HEK293T (cell line): ENCODE measurements at regions not wholly inside any gene's neighbourhood (a gene's known extent, or its start where the extent isn't known, plus 50 kb on each side); places are given as distances from the start of the nearest gene placed in this dataset.

Source experiments
- BHLHE40 ChIP-seq: fragments of 450-650 bp; IDR thresholded peaks from 2 replicates; pipeline ENCODE4 v1.6.1; 2016; ENCODE audit warnings: mild to moderate bottlenecking, moderate library complexity, borderline replicate concordance
- CTBP1 ChIP-seq: fragments of 450-650 bp; IDR thresholded peaks from 2 replicates; pipeline ENCODE4 v1.6.1; 2016; ENCODE audit warnings: borderline replicate concordance
- ELF4 ChIP-seq: fragments of 450-650 bp; IDR thresholded peaks from 2 replicates; pipeline ENCODE4 v1.6.1; 2017; ENCODE audit warnings: antibody characterized with exemption
- FOXA1 ChIP-seq: fragments of 450-650 bp; IDR thresholded peaks from 2 replicates; pipeline ENCODE4 v1.6.1; 2016; ENCODE audit warnings: mild to moderate bottlenecking
- FOXK2 ChIP-seq: fragments of 450-650 bp; IDR thresholded peaks from 2 replicates; pipeline ENCODE4 v1.6.1; 2016; ENCODE audit warnings: mild to moderate bottlenecking
- FOXM1 ChIP-seq: fragments of 450-650 bp; IDR thresholded peaks from 2 replicates; pipeline ENCODE4 v1.6.1; 2017; ENCODE audit warnings: mild to moderate bottlenecking, borderline replicate concordance
- HDGF ChIP-seq: fragments of 450-650 bp; IDR thresholded peaks from 2 replicates; pipeline ENCODE4 v1.6.1; 2017; ENCODE audit warnings: antibody characterized with exemption, borderline replicate concordance
- LEF1 ChIP-seq: fragments of 450-650 bp; IDR thresholded peaks from 2 replicates; pipeline ENCODE4 v1.6.1; 2017; ENCODE audit warnings: mild to moderate bottlenecking, borderline replicate concordance
- SP1 ChIP-seq: fragments of 450-650 bp; IDR thresholded peaks from 2 replicates; pipeline ENCODE4 v1.6.1; 2017
- SUZ12 ChIP-seq: fragments of 450-650 bp; IDR thresholded peaks from 2 replicates; pipeline ENCODE4 v1.6.1; 2016; ENCODE audit warnings: mild to moderate bottlenecking
- TARDBP ChIP-seq: fragments of 450-650 bp; IDR thresholded peaks from 2 replicates; pipeline ENCODE4 v1.6.1; 2016
- ZNF384 ChIP-seq: fragments of 450-650 bp; IDR thresholded peaks from 2 replicates; pipeline ENCODE4 v1.6.1; 2016

- TF ChIP-seq ELF4 = no peak
- TF ChIP-seq BHLHE40 = no peak
- TF ChIP-seq LEF1 = no peak
- TF ChIP-seq CTBP1 = no peak
- no peak for TF ChIP-seq HDGF
- no peak for TF ChIP-seq ZNF384
- TF ChIP-seq FOXK2 = no peak
- TF ChIP-seq SP1 = no peak
- no peak for TF ChIP-seq SUZ12
- TF ChIP-seq FOXM1 = no peak
- no peak for TF ChIP-seq FOXA1
- no peak for TF ChIP-seq TARDBP
These were observed 241.2 kb upstream of the HS6ST1 start for GRCh38 chr2:128559533-128560515.
